Epithelial cell of proximal tubule (primary cell): ENCODE measurements at regions not wholly inside any gene's neighbourhood (a gene's known extent, or its start where the extent isn't known, plus 50 kb on each side); places are given as distances from the start of the nearest gene placed in this dataset.

Source experiments
- DNase-seq: peaks from one replicate; pipeline ENCODE4 v3.0.0-alpha.2; 2011; ENCODE audit warnings: low read depth
- H3K4me3 ChIP-seq: 2 replicates; pipeline ENCODE4 v1.5.1; 2011; ENCODE audit warnings: low read depth, mild to moderate bottlenecking, low read length
- TF ChIP-seq, protein P1 (sequence below): conservative IDR thresholded peaks from 2 replicates; pipeline ENCODE4 v1.5.1; 2012; ENCODE audit warnings: low read depth, mild to moderate bottlenecking, low read length

DNA sequence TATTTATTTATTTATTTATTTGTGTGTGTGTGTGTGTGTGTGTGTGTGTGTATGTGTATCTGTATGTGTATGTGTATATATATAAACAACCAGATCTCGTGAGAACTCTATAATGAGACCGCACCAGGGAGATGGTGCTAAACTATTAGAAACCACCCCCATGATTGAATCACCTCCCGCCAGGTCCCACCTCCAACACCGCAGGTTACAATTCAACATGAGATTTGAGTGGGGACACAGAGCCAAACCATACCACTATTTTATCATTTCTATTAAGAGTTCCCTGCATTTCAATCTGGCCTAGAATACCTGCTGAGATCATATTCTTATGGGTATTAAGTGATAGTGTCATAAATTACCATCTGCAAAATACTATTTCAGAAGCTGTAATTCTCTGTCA, 243.8 kb upstream of the PLEKHG7 start:
- TF ChIP-seq, protein P1, sequence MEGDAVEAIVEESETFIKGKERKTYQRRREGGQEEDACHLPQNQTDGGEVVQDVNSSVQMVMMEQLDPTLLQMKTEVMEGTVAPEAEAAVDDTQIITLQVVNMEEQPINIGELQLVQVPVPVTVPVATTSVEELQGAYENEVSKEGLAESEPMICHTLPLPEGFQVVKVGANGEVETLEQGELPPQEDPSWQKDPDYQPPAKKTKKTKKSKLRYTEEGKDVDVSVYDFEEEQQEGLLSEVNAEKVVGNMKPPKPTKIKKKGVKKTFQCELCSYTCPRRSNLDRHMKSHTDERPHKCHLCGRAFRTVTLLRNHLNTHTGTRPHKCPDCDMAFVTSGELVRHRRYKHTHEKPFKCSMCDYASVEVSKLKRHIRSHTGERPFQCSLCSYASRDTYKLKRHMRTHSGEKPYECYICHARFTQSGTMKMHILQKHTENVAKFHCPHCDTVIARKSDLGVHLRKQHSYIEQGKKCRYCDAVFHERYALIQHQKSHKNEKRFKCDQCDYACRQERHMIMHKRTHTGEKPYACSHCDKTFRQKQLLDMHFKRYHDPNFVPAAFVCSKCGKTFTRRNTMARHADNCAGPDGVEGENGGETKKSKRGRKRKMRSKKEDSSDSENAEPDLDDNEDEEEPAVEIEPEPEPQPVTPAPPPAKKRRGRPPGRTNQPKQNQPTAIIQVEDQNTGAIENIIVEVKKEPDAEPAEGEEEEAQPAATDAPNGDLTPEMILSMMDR = no peak
- DNase-seq = no peak
- no peak overlapping the region for H3K4me3 ChIP-seq

DNA sequence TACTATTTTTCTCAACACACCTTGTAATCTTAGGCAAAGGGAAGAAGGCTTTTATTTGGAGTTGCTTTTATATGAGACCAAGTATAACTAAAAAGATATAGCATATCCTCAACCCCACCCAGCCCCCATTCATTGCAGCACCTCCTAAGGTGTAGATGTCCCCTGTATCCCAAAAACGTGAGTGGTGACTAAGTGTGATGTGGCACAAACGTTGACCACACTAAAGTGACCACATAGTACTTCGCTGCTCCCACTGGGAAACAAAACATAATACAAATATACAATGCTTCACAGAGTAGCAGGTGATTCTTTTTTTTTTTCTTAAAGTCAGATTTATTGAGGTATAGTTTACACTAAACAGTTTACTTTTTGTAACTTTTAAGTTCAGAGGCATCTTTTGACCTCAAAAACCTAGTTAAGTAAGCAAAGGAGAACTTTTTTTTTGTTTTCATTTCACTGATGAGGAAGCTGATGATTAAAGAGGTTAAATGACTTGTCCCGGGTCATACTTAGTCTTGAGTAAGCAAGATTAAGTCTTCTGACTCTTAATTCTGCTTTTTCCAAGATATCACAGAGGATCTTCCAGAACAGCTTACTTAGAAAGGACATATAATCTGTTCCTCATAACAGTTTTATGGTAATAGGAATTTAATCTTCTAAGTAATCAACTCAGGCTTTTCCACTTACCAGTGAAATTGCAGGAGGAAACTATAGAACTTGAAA, 245.2 kb upstream of the PLEKHG7 start:
- H3K4me3 ChIP-seq = no peak overlapping the region
- no peak for DNase-seq
- TF ChIP-seq, protein P1 = no peak

DNA sequence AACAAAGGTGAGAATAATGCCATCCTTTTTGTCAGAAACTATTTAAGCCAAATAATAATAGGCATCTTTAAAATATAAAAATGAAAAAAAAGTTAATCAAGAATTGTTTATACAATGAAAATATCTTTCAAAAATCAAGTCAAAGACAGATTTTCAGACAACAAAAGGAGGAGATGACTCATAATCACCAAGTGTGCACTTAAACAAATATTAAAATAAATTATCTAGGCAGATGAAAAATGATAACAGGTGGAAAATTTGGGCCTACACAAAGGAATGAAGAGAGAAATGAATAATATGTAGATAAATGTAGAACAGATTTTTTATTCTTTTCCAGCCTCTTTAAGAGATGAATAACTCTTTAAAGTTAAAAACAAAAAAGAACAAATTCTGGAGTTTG, 250.0 kb upstream of the PLEKHG7 start:
- TF ChIP-seq, protein P1 = no peak
- no peak for DNase-seq

DNA sequence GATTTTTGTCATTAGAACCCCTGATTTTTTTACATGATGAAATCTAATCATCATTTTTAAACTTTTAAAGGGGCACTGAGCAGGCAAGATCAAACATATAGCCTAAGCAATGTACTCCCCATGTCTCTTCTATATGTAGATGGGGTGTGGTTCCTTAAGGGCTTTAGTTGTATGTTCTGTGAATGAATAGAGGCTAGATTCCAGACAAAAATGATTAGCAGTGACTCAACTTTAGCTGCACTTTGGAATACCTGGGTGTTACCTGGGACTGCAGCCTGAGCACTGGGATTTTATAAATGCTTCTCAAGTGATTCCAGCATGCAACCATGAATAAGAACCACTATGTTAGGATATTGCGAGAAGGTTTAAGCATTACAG, 256.7 kb upstream of the PLEKHG7 start:
- H3K4me3 ChIP-seq = no peak overlapping the region
- TF ChIP-seq, protein P1 = no peak
- no peak for DNase-seq

More for the DNA sequence above, 250.0 kb upstream of the PLEKHG7 start:
- no peak overlapping the region for H3K4me3 ChIP-seq

DNA sequence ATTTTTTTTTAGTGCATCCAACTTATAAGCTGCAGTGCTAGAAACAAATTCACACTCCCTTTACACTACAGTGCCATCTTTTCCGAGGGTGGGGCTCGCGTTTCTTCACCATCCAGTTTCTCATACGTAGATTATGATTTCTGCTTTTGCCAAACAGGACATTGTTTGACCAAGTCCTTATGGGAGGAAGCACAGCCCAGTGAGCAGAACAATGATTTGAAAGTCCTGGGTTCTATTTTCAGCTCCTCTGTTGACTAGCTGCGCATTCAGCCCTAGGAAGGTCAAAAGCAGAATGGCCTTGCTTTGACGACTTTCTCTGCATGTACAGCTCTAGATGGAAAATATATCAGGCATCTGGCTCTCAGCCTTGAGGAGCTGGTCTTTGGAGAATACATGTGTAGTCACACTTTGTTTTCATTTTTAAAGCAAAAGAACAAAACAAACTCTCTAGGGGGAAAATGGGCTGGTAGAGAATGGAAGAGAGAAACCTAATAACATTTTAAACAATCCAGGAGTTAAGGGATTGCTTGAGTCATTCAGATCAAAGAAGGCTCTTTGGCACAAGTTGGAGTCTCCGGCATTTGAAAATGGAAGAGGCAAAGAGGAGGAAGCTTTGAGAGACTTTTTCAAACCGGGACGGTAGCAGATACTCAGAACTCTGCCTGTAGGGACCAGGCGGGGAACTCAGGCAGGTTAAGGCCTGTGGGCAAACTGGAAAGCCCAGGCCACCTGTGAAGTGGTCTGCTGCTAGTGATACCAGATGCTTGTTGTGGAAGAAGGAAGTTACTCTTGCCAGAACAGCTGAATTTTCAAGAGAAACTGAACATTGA, 257.3 kb upstream of the PLEKHG7 start:
- H3K4me3 ChIP-seq = no peak overlapping the region
- TF ChIP-seq, protein P1 = no peak
- no peak for DNase-seq

DNA sequence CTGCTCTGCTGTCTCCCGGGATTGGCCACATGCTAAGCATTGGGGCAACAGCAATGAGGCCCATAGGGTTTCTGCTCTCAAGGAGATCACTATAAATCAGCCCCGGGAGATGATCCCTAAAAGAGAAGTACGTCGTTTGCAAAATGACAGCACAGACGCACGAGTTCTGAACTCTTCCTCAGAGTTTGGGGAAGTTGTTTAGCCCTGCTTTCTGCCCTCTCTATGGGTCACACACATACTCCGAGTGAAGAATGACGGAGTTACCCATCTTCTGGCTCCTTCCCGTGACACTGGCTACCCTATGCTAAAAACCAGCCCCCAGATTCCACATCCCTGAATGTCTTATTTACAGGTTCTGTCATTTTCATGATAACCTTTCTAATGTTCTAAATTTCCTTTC, 258.0 kb upstream of the PLEKHG7 start:
- DNase-seq = no peak
- TF ChIP-seq, protein P1 = no peak
- H3K4me3 ChIP-seq = no peak overlapping the region

DNA sequence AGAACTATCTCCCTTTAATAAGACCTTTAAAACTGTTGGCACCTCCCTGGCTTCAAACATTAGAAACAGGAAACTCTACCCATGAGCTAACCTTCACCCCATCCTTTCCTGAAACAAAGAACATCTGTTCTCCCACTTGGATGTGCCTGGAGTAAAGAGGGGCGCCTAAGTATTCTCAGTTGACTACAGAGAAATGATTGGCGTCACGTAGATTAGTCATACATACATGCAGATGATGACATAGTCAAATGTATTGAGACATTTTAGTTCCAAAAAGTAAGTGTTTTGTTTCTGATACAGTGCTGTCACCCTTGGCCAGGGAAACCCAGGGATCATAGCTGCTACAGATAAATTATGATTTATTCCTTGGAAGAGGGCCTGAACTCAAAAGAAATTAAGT, 260.0 kb upstream of the PLEKHG7 start:
- no peak overlapping the region for H3K4me3 ChIP-seq
- TF ChIP-seq, protein P1 = no peak
- DNase-seq = no peak
